Bronchial epithelial cell (primary cell): ENCODE measurements at regions not wholly inside any gene's neighbourhood (a gene's known extent, or its start where the extent isn't known, plus 50 kb on each side); places are given as distances from the start of the nearest gene placed in this dataset.

Experiments
- DNase-seq: peaks from one replicate; pipeline ENCODE4 v3.0.0-alpha.2; 2010; ENCODE audit warnings: low read depth
- FAIRE-seq: peaks from 2 replicates; lab custom pipeline; 2011; peaks lifted over from hg19 to GRCh38; lab: Jason Lieb, UNC
- H3K27me3 ChIP-seq: 2 replicates; pipeline ENCODE4 v1.5.1; 2011; ENCODE audit warnings: low read length; ENCODE audit not compliant: control insufficient read depth, insufficient read depth
- H3K36me3 ChIP-seq: 2 replicates; pipeline ENCODE4 v1.5.1; 2011; ENCODE audit warnings: low read length; ENCODE audit not compliant: control insufficient read depth, insufficient read depth
- H3K4me3 ChIP-seq: 2 replicates; pipeline ENCODE4 v1.5.1; 2011; ENCODE audit warnings: mild to moderate bottlenecking, low read depth, low read length, control low read depth
- CTCF ChIP-seq: IDR thresholded peaks from 2 replicates; pipeline ENCODE4 v1.5.1; 2011; ENCODE audit warnings: mild to moderate bottlenecking, moderate library complexity, low read length, control low read depth, inconsistent platforms; ENCODE audit not compliant: insufficient read depth, severe bottlenecking

GRCh38 chr2:22247466-22247865 is 1123.7 kb downstream of the TDRD15 start:
- DNase-seq: no peak
- no peak for FAIRE-seq
- TF ChIP-seq CTCF: no peak
- Histone ChIP-seq H3K27me3 (no peaks in the 10 kb centered on the region), H3K4me3 (no peak overlapping the region), H3K36me3 (no peaks in the 10 kb centered on the region)

- Histone ChIP-seq H3K27me3 (no peaks in the 10 kb centered on the region), H3K4me3 (no peak overlapping the region), H3K36me3 (no peaks in the 10 kb centered on the region)
- no peak for TF ChIP-seq CTCF
- no peak for DNase-seq
- no peak for FAIRE-seq
Measured at GRCh38 chr2:22248851-22249250, 1125.1 kb downstream of the TDRD15 start.

- Histone ChIP-seq H3K27me3 (no peaks in the 10 kb centered on the region), H3K4me3 (no peak overlapping the region), H3K36me3 (no peaks in the 10 kb centered on the region)
- FAIRE-seq: no peak
- DNase-seq: no peak
- no peak for TF ChIP-seq CTCF
Measured at GRCh38 chr2:22253171-22253570, 1129.4 kb downstream of the TDRD15 start.

GRCh38 chr2:22261165-22261564 is 1123.8 kb upstream of the KLHL29 start:
- Histone ChIP-seq H3K36me3 (no peaks in the 10 kb centered on the region), H3K4me3 (no peak overlapping the region), H3K27me3 (no peaks in the 10 kb centered on the region)
- TF ChIP-seq CTCF: no peak
- FAIRE-seq: no peak
- DNase-seq: no peak

- no peak for DNase-seq
- H3K36me3 ChIP-seq: no peaks in the 10 kb centered on the region
- no peak for TF ChIP-seq CTCF
- FAIRE-seq: no peak
- no peaks in the 10 kb centered on the region for H3K27me3 ChIP-seq
- no peak overlapping the region for H3K4me3 ChIP-seq
Measured at GRCh38 chr2:22270341-22270740, 1114.6 kb upstream of the KLHL29 start.

- Histone ChIP-seq H3K36me3 (no peaks in the 10 kb centered on the region), H3K4me3 (no peak overlapping the region), H3K27me3 (no peaks in the 10 kb centered on the region)
- DNase-seq (no peak), FAIRE-seq (no peak)
- no peak for TF ChIP-seq CTCF
Measured at GRCh38 chr2:22273853-22274252, 1111.1 kb upstream of the KLHL29 start.
